Activated naive CD4-positive, alpha-beta T cell treated with anti-CD3 and anti-CD28 coated beads for 36 hours (primary cell): ENCODE measurements at regions not wholly inside any gene's neighbourhood (a gene's known extent, or its start where the extent isn't known, plus 50 kb on each side); places are given as distances from the start of the nearest gene placed in this dataset.
"Not testable (repeated sequence)": the region's sequence is repeated elsewhere in the genome, so short reads cannot be mapped to it uniquely, and the experiment has no call there.

ENCODE experiments used
- CTCF ChIA-PET: fragments of 350-600 bp; sonication (Branson Sonifier 250); formaldehyde crosslinking; loops from one replicate; lab custom pipeline; 2021; ENCODE audit warnings: antibody characterized with exemption; lab: Charles Lee
- DNase-seq: peaks from one replicate; pipeline ENCODE4 v3.0.0-alpha.2; 2020
- H3K27ac Mint-ChIP-seq: one replicate; pipeline ENCODE4 v1.8.0; 2021; ENCODE audit warnings: mild to moderate bottlenecking, mixed read lengths
- H3K27me3 Mint-ChIP-seq: one replicate; pipeline ENCODE4 v1.8.0; 2021; ENCODE audit warnings: low read depth, mixed read lengths
- H3K36me3 Mint-ChIP-seq: one replicate; pipeline ENCODE4 v1.8.0; 2021; ENCODE audit warnings: low read depth, mixed read lengths
- H3K4me1 Mint-ChIP-seq: one replicate; pipeline ENCODE4 v1.8.0; 2021; ENCODE audit warnings: low read depth, mixed read lengths
- H3K4me3 Mint-ChIP-seq: one replicate; pipeline ENCODE4 v1.8.0; 2021; ENCODE audit warnings: mild to moderate bottlenecking, moderate library complexity, mixed read lengths
- H3K9me3 Mint-ChIP-seq: one replicate; pipeline ENCODE4 v1.8.0; 2021; ENCODE audit warnings: mixed read lengths
- intact Hi-C: fragments of 100-400 bp; cut with micrococcal nuclease; formaldehyde crosslinking; loops from one replicate; pipeline ENCODE4 v1.15.1; 2023

- H3K4me1 Mint-ChIP-seq, result no peaks in the 10 kb centered on the region
- H3K27ac Mint-ChIP-seq, result no peak overlapping the region
- DNase-seq, result no peak
- peaks cover 2% of the 10 kb centered on the region for H3K9me3 Mint-ChIP-seq
- intact Hi-C loops, result no loop called here
- no peaks in the 10 kb centered on the region for H3K27me3 Mint-ChIP-seq
- H3K4me3 Mint-ChIP-seq, result no peak overlapping the region
- CTCF ChIA-PET, result no interaction called here
- H3K36me3 Mint-ChIP-seq, result no peaks in the 10 kb centered on the region
These were observed 96.2 kb downstream of the TAF11L14 start for GRCh38 chr5:17730421-17730820.

GRCh38 chr5:17732351-17732923, 98.2 kb downstream of the TAF11L14 start:
- H3K36me3 Mint-ChIP-seq, result no peaks in the 10 kb centered on the region
- no peak for DNase-seq
- intact Hi-C loops, result no loop called here
- peaks cover 6% of the 10 kb centered on the region for H3K9me3 Mint-ChIP-seq
- H3K27me3 Mint-ChIP-seq, result no peaks in the 10 kb centered on the region
- no peak overlapping the region for H3K4me3 Mint-ChIP-seq
- H3K4me1 Mint-ChIP-seq, result no peaks in the 10 kb centered on the region
- CTCF ChIA-PET, result no interaction called here
- no peak overlapping the region for H3K27ac Mint-ChIP-seq

- H3K4me1 Mint-ChIP-seq, result no peaks in the 10 kb centered on the region
These were observed 99.8 kb downstream of the TAF11L14 start for GRCh38 chr5:17734011-17734410.

GRCh38 chr5:17735761-17736160, 101.5 kb downstream of the TAF11L14 start:
- intact Hi-C loops, result no loop called here
- Mint-ChIP-seq H3K4me1 (no peaks in the 10 kb centered on the region), H3K9me3 (peaks cover 8% of the 10 kb centered on the region), H3K4me3 (no peak overlapping the region), H3K36me3 (no peaks in the 10 kb centered on the region), H3K27me3 (no peaks in the 10 kb centered on the region), H3K27ac (no peak overlapping the region)
- CTCF ChIA-PET, result no interaction called here
- DNase-seq, result no peak

More at GRCh38 chr5:17734011-17734410, 99.8 kb downstream of the TAF11L14 start:
- Mint-ChIP-seq H3K9me3 (peaks cover 8% of the 10 kb centered on the region), H3K27ac (no peak overlapping the region), H3K36me3 (no peaks in the 10 kb centered on the region), H3K4me3 (no peak overlapping the region), H3K27me3 (no peaks in the 10 kb centered on the region)
- DNase-seq, result no peak
- intact Hi-C loops, result no loop called here
- CTCF ChIA-PET, result no interaction called here

- CTCF ChIA-PET, result no interaction called here
- Mint-ChIP-seq H3K4me3 (no peak overlapping the region), H3K9me3 (peaks cover 15% of the 10 kb centered on the region), H3K27me3 (no peaks in the 10 kb centered on the region), H3K27ac (no peak overlapping the region), H3K36me3 (no peaks in the 10 kb centered on the region), H3K4me1 (no peaks in the 10 kb centered on the region)
- no peak for DNase-seq
- intact Hi-C loops, result no loop called here
These were observed 102.8 kb downstream of the TAF11L14 start for GRCh38 chr5:17737092-17737491.

- DNase-seq, result no peak
- H3K4me3 Mint-ChIP-seq, result no peak overlapping the region
- H3K27me3 Mint-ChIP-seq, result no peaks in the 10 kb centered on the region
- intact Hi-C loops, result no loop called here
- no peaks in the 10 kb centered on the region for H3K4me1 Mint-ChIP-seq
- peaks cover 13% of the 10 kb centered on the region for H3K9me3 Mint-ChIP-seq
- no peaks in the 10 kb centered on the region for H3K36me3 Mint-ChIP-seq
- CTCF ChIA-PET, result no interaction called here
- H3K27ac Mint-ChIP-seq, result no peak overlapping the region
These were observed 104.2 kb downstream of the TAF11L14 start for GRCh38 chr5:17738446-17738845.

- intact Hi-C loops, result no loop called here
- CTCF ChIA-PET, result no interaction called here
These were observed 109.5 kb downstream of the TAF11L14 start for GRCh38 chr5:17743580-17744435.

GRCh38 chr5:17748201-17748600, 113.9 kb downstream of the TAF11L14 start:
- intact Hi-C loops, result no loop called here
- H3K9me3 Mint-ChIP-seq, result peaks cover 3% of the 10 kb centered on the region
- H3K4me1 Mint-ChIP-seq, result no peaks in the 10 kb centered on the region
- no peak for DNase-seq
- H3K36me3 Mint-ChIP-seq, result no peaks in the 10 kb centered on the region
- no peak overlapping the region for H3K4me3 Mint-ChIP-seq
- H3K27me3 Mint-ChIP-seq, result no peaks in the 10 kb centered on the region
- CTCF ChIA-PET, result no interaction called here
- no peak overlapping the region for H3K27ac Mint-ChIP-seq

More at GRCh38 chr5:17743580-17744435, 109.5 kb downstream of the TAF11L14 start:
- peaks cover 10% of the 10 kb centered on the region for H3K9me3 Mint-ChIP-seq
- H3K4me1 Mint-ChIP-seq, result no peaks in the 10 kb centered on the region
- no peaks in the 10 kb centered on the region for H3K27me3 Mint-ChIP-seq
- H3K4me3 Mint-ChIP-seq, result no peak overlapping the region
- no peak for DNase-seq
- H3K36me3 Mint-ChIP-seq, result no peaks in the 10 kb centered on the region
- no peak overlapping the region for H3K27ac Mint-ChIP-seq

GRCh38 chr5:17748941-17749340, 114.7 kb downstream of the TAF11L14 start:
- DNase-seq, result no peak
- CTCF ChIA-PET, result no interaction called here
- no peaks in the 10 kb centered on the region for H3K4me1 Mint-ChIP-seq
- H3K27ac Mint-ChIP-seq, result no peak overlapping the region
- no peak overlapping the region for H3K4me3 Mint-ChIP-seq
- H3K9me3 Mint-ChIP-seq, result peaks cover 1% of the 10 kb centered on the region
- H3K36me3 Mint-ChIP-seq, result no peaks in the 10 kb centered on the region
- intact Hi-C loops, result no loop called here
- H3K27me3 Mint-ChIP-seq, result no peaks in the 10 kb centered on the region

- CTCF ChIA-PET, H3K36me3 Mint-ChIP-seq, H3K9me3 Mint-ChIP-seq, H3K27ac Mint-ChIP-seq, H3K27me3 Mint-ChIP-seq, H3K4me3 Mint-ChIP-seq, intact Hi-C loops, H3K4me1 Mint-ChIP-seq, DNase-seq: not testable (repeated sequence)
These were observed 121.1 kb downstream of the TAF11L14 start for GRCh38 chr5:17755406-17755805.

GRCh38 chr5:17761326-17761725, 127.1 kb downstream of the TAF11L14 start:
- Mint-ChIP-seq H3K4me3 (no peak overlapping the region), H3K4me1 (no peaks in the 10 kb centered on the region), H3K27ac (no peak overlapping the region), H3K36me3 (no peaks in the 10 kb centered on the region), H3K9me3 (peaks cover 6% of the 10 kb centered on the region), H3K27me3 (no peaks in the 10 kb centered on the region)
- intact Hi-C loops, result no loop called here
- CTCF ChIA-PET, result no interaction called here
- no peak for DNase-seq

- H3K4me1 Mint-ChIP-seq, result no peaks in the 10 kb centered on the region
- no peaks in the 10 kb centered on the region for H3K36me3 Mint-ChIP-seq
- H3K4me3 Mint-ChIP-seq, result no peak overlapping the region
- H3K27me3 Mint-ChIP-seq, result no peaks in the 10 kb centered on the region
- CTCF ChIA-PET, result no interaction called here
- H3K9me3 Mint-ChIP-seq, result peaks cover 12% of the 10 kb centered on the region
- DNase-seq, result no peak
- intact Hi-C loops, result no loop called here
- H3K27ac Mint-ChIP-seq, result no peak overlapping the region
These were observed 129.0 kb downstream of the TAF11L14 start for GRCh38 chr5:17763301-17763700.

GRCh38 chr5:17766031-17766430, 131.8 kb downstream of the TAF11L14 start:
- DNase-seq, result no peak
- Mint-ChIP-seq H3K27ac (no peak overlapping the region), H3K36me3 (no peaks in the 10 kb centered on the region), H3K4me3 (no peak overlapping the region), H3K27me3 (no peaks in the 10 kb centered on the region), H3K4me1 (no peaks in the 10 kb centered on the region), H3K9me3 (peaks cover 9% of the 10 kb centered on the region)
- intact Hi-C loops, result no loop called here
- CTCF ChIA-PET, result no interaction called here
